H54 (cell line): ENCODE measurements at regions not wholly inside any gene's neighbourhood (a gene's known extent, or its start where the extent isn't known, plus 50 kb on each side); places are given as distances from the start of the nearest gene placed in this dataset.
"Not testable (repeated sequence)": the region's sequence is repeated elsewhere in the genome, so short reads cannot be mapped to it uniquely, and the experiment has no call there.

ENCODE experiments used
- DNase-seq: peaks from one replicate; pipeline ENCODE4 v3.0.0; 2011; ENCODE audit warnings: low spot score, mixed read lengths; ENCODE audit not compliant: insufficient read length
- FAIRE-seq: peaks from 3 replicates; lab custom pipeline; 2011; peaks lifted over from hg19 to GRCh38; lab: Jason Lieb, UNC
- POLR2A ChIP-seq: IDR thresholded peaks from 2 replicates; pipeline ENCODE4 v1.6.1; 2011; ENCODE audit warnings: low read depth, mild to moderate bottlenecking, low read length

GRCh38 chr5:120790339-120790738, 326.2 kb downstream of the PRR16 start:
- DNase-seq (no peak), FAIRE-seq (no peak)
- no peak for TF ChIP-seq POLR2A

GRCh38 chr5:120792477-120792876, 328.4 kb downstream of the PRR16 start:
- TF ChIP-seq POLR2A, result no peak
- FAIRE-seq (no peak), DNase-seq (no peak)

GRCh38 chr5:120794121-120794520, 330.0 kb downstream of the PRR16 start:
- FAIRE-seq (peak; percentile 11), DNase-seq (no peak)
- no peak for TF ChIP-seq POLR2A

- TF ChIP-seq POLR2A, result no peak
- peak; percentile 61 for FAIRE-seq
- no peak for DNase-seq
Measured at GRCh38 chr5:120803282-120803681, 339.2 kb downstream of the PRR16 start.

GRCh38 chr5:120805131-120805530, 341.0 kb downstream of the PRR16 start:
- no peak for TF ChIP-seq POLR2A
- DNase-seq, result no peak
- FAIRE-seq, result no peak

GRCh38 chr5:120806202-120806601, 342.1 kb downstream of the PRR16 start:
- FAIRE-seq, result no peak
- no peak for TF ChIP-seq POLR2A
- no peak for DNase-seq

- FAIRE-seq (no peak), DNase-seq (no peak)
- no peak for TF ChIP-seq POLR2A
Measured at GRCh38 chr5:120808135-120808534, 344.0 kb downstream of the PRR16 start.

GRCh38 chr5:120808606-120809005, 344.5 kb downstream of the PRR16 start:
- no peak for TF ChIP-seq POLR2A
- FAIRE-seq, result no peak
- no peak for DNase-seq

- FAIRE-seq (no peak), DNase-seq (no peak)
- TF ChIP-seq POLR2A, result no peak
Measured at GRCh38 chr5:120813551-120813950, 349.5 kb downstream of the PRR16 start.

- no peak for FAIRE-seq
- no peak for DNase-seq
Measured at GRCh38 chr5:120817044-120817985, 353.2 kb downstream of the PRR16 start.

GRCh38 chr5:120818128-120818527, 354.0 kb downstream of the PRR16 start:
- TF ChIP-seq POLR2A, result no peak
- DNase-seq (no peak), FAIRE-seq (no peak)

More at GRCh38 chr5:120817044-120817985, 353.2 kb downstream of the PRR16 start:
- no peak for TF ChIP-seq POLR2A

GRCh38 chr5:120823328-120823727, 359.2 kb downstream of the PRR16 start:
- FAIRE-seq (peak; percentile 41), DNase-seq (no peak)
- no peak for TF ChIP-seq POLR2A

- DNase-seq, FAIRE-seq: not testable (repeated sequence)
Measured at GRCh38 chr5:120831646-120832045, 367.5 kb downstream of the PRR16 start.

- TF ChIP-seq POLR2A, result no peak
- no peak for FAIRE-seq
- DNase-seq, result no peak
Measured at GRCh38 chr5:120841830-120842229, 377.7 kb downstream of the PRR16 start.
